Midbrain (tissue), 1 donor: ENCODE measurements at regions not wholly inside any gene's neighbourhood (a gene's known extent, or its start where the extent isn't known, plus 50 kb on each side); places are given as distances from the start of the nearest gene placed in this dataset.
"Not testable (repeated sequence)": the region's sequence is repeated elsewhere in the genome, so short reads cannot be mapped to it uniquely, and the experiment has no call there.

Experiments used
- DNase-seq: peaks from one replicate; lab custom pipeline; 2025; lab: John Stamatoyannopoulos, UW

DNA sequence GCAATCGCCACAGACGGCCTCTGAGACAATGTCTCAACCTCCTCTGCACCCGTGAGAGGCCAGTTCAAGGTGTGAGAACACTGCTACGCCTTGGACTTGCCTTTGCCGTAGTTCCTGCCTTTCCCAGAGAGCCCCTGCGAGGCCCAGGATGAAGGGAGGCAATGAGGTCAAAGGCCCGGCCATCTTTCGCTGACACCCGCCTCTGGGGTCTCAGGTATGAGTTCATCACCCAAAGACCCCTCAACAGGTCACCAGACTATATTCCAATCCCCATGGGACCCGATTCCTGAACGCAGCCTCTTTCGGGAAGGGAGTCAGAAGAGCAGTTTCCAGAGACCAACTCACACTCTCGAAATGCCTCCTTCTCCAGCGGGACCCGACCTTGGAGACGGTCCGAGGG, 573.5 kb downstream of the KCNJ18 start:
- DNase-seq, result no peak

DNA sequence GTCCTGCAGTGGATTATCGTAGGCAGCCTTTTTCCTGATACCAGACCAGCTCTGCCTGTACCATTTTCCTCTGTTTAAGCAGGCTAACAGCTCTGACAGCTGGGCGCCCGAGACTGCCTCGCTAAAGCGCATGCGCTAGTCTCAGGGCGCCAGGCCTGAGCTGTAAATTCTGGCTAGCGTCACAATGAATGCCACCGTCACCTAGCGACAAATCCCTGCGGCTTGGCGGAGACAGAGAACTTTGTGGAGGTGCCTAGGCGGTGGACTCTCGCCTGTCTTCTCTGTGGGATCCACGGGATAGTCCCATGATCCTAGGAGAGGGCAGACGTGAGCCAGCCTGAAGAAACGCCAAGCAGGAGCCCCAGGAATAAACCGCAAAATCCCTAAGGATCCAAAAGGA, 573.9 kb downstream of the KCNJ18 start:
- no peak for DNase-seq

DNA sequence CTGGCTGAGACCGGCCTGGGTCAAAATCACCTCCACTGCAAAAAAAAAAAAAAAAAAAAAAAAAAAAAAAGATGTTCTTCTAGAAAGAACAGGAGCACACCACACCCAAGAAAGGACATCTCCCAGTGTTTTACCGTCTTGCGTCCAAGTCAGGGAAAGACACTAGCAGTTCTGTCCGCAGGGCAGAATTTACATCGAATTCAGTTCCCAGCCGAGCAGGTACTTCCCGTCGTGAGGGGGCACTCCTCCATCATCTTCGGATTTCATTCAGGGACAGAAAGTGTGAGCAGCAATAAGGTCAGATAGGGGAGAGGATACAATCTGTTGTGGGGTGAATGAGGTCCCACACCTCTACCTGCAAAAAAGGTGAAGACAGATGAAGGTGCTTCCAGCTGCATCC, 574.7 kb downstream of the KCNJ18 start:
- no peak for DNase-seq

DNA sequence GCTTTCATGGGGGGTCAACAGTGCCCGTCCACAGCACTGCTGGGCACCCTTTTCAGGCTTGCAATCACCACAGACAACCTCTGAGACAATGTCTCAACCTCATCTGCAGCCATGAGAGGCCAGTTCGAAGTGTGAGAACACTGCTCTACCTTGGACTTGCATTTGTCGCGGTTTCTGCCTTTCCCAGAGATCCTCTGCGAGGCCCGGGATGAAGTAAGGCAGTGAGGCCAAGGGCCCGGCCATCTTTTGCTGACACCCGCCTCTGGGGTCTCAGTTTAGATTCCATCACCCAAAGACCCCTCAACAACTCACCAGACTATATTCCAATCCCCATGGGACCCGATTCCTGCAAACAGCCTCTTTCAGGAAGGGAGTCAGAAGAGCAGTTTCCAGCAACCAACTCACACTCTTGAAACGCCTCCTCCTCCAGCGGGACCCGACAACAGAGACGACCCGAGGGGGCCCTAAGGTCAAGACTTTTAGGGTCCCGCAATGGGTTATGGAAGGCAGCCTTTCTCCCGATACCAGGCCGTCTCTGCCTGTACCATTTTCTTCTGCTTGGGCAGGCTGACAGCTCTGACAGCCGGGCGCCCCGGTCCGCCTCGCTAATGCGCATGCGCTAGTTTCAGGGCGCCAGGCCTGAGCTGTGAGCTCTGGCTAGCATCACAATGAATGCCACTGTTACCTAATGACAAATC, 576.0 kb downstream of the KCNJ18 start:
- DNase-seq, result no peak

DNA sequence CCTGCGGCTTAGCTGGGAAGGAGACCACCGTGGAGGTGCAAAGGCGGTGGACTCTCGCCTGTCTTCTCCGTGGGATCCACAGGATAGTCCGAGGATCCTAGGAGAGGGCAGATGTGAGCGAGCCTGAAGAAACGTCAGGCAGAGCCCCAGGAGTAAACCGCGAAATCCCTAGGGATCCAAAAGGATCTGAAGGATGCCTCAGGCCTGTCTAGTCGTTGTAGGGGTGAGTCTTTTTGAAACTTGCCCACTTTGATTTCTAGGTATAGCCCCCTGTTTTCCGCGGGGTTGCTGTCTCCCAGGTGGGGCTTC, 576.5 kb downstream of the KCNJ18 start:
- no peak for DNase-seq

DNA sequence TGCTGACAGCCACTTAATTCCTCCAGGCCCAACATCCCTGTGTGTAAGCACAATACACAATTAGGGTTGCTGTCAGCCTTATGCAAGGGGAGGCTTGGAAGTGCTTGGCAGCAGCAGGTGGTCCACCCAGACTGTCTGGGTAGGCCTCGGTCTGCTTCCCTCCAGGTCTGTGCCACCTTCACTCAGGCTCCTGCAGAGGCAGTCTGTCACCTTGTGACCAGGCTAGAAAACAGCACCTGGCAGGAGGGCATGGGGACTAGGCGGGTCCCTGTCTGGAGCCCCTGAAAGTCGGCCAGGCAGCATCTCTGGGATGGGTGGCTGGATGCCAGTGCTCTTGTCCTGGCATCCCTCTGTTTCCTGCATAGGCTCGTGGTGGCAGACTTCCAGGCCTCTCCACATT, 578.1 kb downstream of the KCNJ18 start:
- no peak for DNase-seq

DNA sequence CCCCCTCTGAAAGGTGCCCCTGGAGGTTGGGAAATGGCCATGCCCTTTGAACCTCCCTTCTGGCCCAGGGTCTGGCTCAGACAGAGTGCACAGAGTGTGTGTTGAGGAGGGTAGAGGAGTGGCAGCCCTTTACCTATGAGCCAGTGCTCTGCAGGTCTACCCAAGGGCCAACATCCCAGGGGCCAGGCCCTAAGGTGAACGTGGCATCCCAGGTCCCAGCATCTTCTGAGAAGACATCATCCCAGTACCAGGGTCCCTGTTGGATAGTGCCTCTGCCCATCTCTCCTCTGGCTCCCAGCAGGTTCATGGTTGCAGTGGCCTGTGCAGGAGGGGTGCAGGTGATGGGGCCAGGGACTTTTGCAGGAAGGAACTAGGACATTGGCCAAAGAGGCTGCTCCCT, 578.5 kb downstream of the KCNJ18 start:
- not testable (repeated sequence) for DNase-seq

DNA sequence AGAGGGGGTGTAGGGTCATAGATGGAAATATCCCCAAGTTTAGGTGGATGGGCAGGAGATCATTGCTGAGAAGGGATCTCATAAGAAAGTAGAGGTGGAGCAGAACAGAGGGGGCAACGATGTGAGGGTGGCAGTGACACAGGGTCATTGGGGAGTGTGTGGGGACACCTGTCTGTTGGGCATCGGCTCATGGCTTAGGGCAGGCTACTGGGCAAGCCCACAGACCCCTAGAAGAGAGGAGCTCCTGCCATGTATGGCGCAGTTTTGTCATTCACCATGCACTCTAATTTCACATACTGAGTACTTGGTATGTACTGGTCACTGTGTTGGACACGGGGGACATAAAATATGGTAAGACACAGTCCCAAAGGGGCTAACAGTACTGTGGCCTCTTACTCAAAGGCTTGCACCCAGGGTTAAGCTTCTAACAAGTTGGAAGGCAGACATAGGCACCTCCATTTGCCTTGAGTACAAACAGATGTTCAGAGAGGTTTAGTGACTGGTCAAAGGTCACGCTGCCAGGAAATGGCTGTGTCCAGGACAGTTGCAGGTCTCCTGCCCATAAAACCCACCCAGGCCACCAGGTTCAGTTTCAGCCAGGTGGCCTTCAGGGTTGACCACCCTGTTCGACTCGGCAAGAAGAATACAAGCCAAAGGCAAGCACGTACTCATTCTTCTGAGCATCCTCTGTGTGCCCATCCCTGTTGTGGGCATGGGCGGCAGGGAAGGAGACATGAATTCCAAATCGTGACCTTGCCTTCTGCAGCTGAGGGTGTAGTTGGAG, 580.2 kb downstream of the KCNJ18 start:
- DNase-seq, result no peak

DNA sequence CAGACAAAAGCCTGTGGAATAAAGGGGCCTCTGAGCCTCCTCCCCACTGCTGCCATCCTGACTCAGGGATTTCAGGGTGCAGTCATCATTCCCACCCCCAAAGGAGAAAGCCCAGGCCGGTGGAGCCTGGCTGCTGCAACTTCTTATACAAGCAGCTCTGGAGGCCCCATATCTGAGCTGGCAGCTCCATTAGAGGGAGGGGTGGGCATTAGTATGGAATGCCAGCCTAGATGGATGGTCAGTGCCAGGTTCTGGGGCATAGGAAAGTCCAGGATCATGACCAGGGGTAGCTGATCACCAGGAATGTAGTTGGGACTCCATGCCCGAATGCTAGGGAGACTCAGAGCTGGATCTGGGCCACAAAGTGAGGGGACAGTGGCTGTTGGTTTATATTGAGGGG, 581.0 kb downstream of the KCNJ18 start:
- no peak for DNase-seq

DNA sequence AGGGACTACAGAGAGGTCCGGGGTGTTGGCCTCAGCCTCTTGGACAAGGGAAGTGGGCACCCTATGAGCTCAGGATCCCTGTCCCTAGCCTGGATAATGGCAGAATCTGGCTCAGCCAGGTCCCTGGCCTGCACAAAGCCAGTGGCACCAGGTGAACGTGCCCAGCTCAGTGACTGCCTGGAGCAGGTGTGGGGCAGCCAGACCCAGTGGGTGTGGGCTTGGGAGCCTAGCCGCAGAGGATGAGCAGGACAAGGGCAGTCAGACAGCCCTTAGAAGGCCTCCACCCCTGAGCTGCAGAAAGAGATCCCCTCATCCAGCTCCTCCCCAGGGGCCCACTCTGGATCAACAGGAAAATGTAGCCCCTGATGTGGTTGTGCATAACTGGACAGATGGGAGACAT, 585.3 kb downstream of the KCNJ18 start:
- DNase-seq, result no peak

DNA sequence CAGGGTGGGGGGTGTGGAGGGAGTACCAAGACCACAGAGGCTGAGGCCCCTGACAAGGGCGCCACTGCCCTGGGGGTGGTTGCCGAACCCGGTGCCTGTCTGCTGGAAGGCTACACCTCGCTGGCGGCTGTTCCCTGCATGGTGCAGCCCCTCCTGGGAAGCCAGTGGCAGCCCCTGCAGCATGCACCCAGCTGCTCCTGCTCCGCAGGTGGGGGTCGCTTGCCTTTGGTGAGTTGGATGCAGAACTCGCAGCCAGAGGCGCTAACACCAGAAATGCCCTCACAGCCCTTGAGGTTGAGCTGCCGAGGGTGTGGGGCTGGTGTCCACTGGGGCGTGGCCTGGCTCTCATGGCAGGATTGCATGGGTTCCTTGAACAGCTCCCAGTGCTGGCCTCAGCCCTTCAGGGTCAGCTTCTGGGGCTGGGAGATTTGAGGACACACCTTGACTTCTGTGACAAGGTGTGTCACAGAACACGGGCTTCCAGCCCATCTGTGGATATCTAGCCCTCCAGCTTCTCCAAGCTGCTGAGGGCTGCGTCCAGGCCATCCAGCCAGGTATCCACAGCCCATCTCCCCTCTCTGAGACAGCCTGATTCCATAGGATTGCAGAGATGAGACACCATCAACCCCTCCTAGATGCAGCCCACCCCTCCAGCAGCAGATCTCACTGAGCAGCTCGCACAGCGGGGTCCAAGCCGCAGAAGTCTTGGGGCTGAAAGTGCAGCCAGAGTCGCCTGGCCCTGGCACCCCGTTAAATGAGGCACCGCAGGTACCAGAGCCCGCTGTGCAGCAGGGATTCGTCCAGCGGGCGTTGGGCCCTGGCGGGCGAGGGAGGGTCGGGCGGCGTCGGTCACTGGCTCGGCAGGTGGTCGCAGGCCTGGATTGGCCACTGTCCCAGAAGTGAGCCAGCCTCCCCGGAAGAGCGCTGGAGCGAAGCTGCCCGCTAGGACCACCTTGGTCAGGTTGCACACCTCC, 586.3 kb downstream of the KCNJ18 start:
- no peak for DNase-seq

DNA sequence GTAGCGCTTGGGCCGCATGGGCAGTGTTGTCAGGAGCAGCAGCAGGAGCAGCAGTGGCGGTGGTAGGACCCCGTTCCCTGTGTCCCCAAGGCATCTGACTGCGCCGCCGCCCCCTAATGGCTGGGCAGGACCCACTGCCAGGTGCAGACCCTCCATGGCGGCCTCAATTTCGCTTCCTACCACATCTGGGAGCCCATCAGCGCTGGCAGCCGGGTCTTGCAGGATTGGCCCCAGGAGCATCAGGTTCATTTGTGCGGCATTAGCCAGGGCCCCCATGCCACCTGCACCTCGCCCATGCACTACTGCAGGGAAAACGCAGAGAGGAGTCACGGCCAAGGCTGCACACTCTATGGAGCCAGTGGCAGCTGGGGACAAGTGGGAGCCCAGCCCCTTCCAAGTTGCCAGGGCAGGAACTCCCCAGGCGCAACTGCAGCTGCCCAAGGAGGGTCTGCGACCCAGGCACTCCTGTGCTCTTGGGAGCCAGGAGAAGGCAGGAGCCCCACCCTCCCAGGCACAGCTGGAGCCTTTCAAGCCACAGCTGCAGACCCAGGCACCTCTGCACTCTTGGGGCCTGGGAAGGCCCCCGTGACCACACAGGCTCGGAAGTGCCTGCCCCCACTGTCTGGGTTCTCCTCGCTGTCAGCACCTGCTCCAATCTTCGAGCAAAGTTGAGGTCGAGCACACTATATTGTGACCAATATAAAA, 594.2 kb downstream of the KCNJ18 start:
- DNase-seq, result no peak

DNA sequence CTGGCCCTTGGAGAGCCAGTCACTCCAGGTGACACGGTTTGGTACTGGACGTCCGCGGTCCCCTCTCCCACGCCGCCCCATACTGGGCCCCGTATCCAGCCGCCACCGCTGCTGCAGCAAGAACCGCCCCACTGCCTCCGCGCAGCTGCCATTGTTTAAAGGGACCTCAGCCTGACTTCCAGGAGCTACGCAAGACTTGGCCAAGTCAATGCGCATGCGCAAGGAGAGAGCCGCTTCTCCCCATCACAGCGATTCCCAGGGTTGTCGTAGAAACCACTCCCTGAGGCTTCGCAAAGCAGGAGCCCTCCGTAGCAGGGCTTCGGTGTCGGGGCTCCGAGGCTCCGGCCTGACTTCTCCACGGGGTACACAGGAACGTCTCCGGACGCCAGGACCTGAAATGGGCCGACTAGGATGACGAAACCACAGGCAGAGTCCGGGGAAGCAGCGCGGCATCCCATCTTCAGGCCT, 606.2 kb downstream of the KCNJ18 start:
- not testable (repeated sequence) for DNase-seq

DNA sequence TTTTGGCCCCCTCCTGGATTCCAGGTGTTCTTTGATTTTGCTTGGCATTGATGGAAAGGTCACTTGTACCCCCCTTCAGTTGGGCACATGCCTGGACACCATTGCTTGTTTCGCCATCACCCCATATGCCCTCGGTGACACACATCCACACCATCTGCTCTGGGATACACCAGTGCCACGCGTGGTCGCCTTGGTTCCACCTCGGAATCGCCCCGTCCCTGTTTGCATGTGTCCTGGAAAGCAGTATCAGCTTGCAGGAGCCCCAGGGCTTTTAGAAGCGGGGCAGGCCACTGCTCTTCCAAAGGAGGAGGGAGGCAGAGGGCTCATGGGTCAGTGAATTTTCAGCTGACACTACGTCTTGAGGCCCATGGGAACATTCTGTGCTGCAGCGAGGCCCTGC, 607.9 kb downstream of the KCNJ18 start:
- no peak for DNase-seq

DNA sequence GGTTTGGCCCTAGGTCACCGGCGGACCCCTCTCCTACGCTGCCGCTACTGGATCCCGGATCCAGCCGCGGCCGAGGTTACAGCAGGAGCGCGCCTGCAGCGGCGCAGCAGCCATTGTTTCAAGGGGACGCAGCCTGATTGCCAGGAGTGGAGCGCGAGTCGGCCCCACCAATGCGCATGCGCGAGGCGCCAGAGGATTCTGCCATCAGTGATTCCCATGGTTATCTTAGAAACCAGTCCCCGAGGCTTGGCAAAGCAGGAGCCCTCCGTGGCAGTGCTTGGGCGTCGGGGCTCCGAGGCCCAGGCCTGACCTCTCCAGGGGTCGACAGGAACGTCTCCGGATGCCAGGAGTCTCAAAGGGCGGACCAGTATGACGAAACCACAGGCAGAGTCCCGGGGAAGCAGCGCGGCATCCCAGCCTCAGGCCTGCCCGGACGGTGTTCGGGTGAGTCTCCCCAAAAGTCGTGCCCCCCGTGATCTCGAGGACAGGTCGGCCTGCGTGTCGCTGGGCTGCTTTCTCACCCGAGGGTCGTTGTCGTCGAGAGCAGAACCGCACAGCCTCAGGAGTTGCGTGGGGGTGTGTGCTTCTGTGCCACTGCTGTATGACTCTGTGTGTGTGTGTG, 608.5 kb downstream of the KCNJ18 start:
- no peak for DNase-seq

DNA sequence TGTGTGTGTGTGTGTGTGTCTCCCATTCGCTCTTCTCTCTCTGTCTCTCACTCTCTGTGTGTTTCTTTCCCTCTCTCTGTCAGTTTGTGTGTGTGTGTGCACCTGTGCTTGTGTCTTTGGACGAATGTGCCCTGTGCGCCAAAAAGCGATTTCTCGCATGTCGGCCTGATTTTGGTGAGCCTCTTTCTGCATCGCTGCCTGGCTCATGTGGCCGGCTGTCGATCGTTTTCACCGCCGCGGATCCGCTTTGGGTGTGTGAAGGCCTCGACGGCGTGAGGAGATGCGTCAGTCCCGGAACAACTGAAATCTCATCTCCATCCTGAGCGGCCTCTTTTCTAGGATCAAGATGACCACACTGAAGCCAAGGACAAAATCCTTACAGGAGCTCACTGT, 609.0 kb downstream of the KCNJ18 start:
- no peak for DNase-seq

DNA sequence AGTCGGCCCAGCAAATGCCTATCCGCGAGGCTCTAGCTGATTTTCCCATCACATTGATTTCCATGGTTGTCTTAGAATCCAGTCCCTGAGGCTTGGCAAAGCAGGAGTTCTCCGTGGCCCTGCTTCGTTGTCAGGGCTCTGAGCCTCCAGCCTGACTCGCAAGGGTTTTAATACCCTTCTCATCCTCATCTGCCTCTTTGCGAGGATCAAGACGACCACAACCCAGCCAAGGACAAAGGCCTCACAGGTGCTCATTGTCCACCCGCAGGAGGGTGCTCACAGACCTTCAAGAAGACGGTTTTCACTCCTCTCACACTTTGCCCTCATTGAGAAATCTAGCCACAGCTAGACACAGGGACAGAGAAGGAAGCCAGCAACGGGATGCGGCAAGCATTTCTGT, 610.8 kb downstream of the KCNJ18 start:
- DNase-seq, result no peak

DNA sequence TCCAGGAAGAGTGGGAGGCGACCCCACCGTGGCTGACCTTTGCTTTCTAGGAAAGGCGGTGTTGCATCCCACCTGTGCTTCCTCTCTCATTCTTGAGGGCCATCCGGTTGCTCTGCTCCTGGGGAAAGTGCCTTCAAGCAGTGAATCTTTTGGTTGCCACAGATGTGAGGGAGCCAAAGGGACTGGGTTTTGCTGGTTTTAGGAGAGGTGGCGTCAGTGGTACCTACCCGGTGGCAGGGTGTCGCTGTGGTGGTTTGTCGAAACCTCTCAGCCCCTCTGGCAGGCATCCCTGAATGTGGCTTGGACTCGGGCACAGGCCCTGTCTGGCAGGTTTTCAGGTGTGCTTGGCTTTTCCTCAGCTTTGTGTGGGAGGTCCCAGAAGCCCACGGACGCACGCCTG, 611.5 kb downstream of the KCNJ18 start:
- DNase-seq, result no peak

DNA sequence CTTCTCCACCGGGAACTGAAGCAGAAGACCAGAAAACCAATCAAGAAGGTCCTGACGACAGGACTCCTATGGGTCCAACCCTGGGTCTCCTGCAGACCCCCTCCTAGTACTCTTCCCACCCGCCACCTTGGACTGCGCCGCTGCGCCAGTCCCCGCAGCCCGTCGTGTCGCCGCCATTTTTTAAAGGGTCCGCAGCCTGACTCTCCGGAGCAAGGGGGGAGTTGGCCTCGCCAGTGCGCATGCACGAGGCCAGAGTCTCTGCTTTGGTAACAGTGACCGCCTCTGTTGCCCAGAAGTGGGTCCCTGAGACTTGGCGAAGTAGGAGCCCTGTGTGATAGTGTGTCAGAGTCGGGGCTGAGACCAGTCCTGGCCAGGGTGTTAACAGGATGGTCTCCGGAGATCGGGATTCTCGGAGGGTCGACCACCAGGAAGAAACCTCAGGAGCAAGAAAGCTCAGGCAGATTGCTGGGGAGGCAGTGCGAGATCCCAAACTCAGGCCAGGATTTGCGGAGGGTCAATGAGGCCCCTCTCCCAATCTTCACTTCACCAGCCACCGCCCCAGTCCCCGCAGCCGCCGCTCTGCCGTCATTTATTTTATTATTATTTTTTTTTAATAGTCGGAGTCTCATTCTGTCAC, 612.5 kb downstream of the KCNJ18 start:
- DNase-seq, result no peak

DNA sequence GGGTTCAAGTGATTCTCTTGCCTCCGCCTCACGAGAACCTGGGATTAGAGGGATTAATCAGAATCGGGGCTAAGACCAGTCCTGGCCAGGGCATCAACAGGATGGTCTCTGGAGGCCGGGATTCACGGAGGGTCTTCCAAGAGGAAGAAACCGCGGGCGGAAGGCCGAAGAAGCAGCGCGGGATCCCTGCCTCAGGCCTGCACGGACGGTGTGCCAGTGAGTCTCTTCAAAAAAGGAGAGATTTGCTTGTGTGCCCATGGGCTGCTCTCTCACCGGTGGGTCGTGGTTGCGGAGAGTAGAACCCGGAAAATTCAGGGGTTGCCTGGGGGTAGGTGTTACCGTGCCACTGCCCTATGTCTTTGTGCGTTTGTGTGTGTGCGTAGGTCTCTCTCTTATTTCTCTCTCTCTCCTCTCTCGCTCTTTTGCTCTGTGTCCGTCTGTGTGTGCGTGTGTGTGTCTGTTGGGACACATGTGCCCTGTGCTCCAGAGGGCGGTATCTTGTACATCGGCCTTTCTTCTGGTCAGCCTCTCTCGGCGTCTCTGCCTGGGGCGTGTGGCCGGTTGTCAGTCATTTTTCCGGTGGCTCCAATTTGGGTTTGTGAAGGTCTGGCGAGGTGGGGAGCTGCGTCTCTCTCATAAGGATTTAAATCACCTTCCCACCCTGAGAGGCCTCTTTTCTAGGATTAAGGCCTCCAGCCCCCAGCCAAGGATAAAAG, 613.2 kb downstream of the KCNJ18 start:
- no peak for DNase-seq
